ENCODE measurements at regions not wholly inside any gene's neighbourhood (a gene's known extent, or its start where the extent isn't known, plus 50 kb on each side); places are given as distances from the start of the nearest gene placed in this dataset.
"Not testable (repeated sequence)": the region's sequence is repeated elsewhere in the genome, so short reads cannot be mapped to it uniquely, and the experiment has no call there.

GRCh38 chr3:194955979-194956696, 270.5 kb downstream of the FAM43A start:
- H3K4me3 ChIP-seq (ENCODE audit: low read length), result no peak overlapping the region
- H3K4me1 ChIP-seq (ENCODE audit: insufficient read depth, low read length), result no peaks in the 10 kb centered on the region
- no peaks in the 10 kb centered on the region for H3K9me3 ChIP-seq (ENCODE audit: low read length)
- no peak overlapping the region for H2AFZ ChIP-seq (ENCODE audit: low read depth, low read length)
- H3K36me3 ChIP-seq (ENCODE audit: insufficient read depth, low read length), result no peaks in the 10 kb centered on the region
- no peaks in the 10 kb centered on the region for H3K27me3 ChIP-seq (ENCODE audit: insufficient read depth, low read length)

DNA sequence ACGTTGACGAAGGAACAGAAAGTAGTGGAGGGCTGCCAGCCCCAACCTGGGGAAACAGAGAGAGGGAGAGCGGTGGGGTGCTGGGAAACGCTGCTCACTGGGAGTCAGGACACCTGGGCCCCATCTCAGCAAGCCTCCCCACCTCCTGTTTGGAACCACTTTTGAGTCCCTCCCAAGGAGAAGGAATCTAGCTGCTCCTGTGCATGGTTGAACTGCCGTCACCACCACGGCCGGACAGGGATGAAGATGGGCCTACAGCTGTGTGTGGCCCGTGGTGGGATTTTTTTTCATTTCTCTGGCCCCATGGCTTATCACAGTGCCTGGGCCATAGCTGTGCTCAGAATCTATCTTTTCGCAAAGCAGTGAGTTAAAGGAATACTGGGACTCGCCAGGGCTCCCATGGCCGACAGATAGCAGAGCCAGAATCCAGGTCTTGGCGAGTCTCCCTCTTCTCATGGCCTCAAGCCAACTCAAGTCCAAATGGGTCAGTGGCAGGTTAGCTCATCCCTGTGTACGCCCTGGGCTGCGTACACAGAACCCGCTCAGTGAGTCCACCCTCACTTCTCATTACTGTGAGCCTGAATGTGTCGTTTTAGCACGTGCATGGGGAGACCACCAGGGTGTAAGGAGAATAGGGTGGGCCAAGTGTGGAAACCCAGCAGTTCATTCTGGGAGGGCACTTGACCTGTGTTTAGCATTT, 271.2 kb downstream of the FAM43A start:
- no peaks in the 10 kb centered on the region for H3K9me3 ChIP-seq (ENCODE audit: low read length)
- no peaks in the 10 kb centered on the region for H3K36me3 ChIP-seq (ENCODE audit: insufficient read depth, low read length)
- H3K27me3 ChIP-seq (ENCODE audit: insufficient read depth, low read length), result no peaks in the 10 kb centered on the region
- H2AFZ ChIP-seq (ENCODE audit: low read depth, low read length), result no peak overlapping the region
- no peaks in the 10 kb centered on the region for H3K4me1 ChIP-seq (ENCODE audit: insufficient read depth, low read length)
- H3K4me3 ChIP-seq (ENCODE audit: low read length), result no peak overlapping the region

DNA sequence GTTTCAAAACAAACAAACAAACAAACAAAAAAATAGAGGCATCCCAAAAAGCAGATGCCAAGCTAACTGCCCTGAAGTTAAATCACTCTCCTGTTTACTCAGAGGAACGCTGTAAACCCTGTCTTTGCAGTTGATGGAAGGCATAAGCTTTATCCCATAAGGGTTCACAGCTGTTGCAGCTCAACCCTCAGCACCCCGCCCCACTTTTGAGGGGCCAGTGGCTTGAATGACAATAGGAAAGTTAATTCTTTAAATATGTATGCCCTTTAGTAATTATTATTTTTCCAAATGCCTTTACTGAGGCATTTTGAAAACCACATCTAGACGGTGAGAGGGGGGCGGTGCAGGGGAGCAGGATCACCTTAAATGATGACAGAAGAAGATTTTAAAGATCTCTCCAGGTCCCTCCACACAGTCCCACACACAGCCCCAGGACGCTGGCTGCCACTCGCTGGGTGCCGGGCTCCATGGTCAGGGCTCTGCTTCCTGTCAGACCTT, 272.1 kb downstream of the FAM43A start:
- Histone ChIP-seq H3K4me1 (ENCODE audit: insufficient read depth, low read length) (no peaks in the 10 kb centered on the region), H3K36me3 (ENCODE audit: insufficient read depth, low read length) (no peaks in the 10 kb centered on the region), H3K9me3 (ENCODE audit: low read length) (no peaks in the 10 kb centered on the region), H3K27me3 (ENCODE audit: insufficient read depth, low read length) (no peaks in the 10 kb centered on the region), H3K4me3 (ENCODE audit: low read length) (no peak overlapping the region), H2AFZ (ENCODE audit: low read depth, low read length) (no peak overlapping the region)

DNA sequence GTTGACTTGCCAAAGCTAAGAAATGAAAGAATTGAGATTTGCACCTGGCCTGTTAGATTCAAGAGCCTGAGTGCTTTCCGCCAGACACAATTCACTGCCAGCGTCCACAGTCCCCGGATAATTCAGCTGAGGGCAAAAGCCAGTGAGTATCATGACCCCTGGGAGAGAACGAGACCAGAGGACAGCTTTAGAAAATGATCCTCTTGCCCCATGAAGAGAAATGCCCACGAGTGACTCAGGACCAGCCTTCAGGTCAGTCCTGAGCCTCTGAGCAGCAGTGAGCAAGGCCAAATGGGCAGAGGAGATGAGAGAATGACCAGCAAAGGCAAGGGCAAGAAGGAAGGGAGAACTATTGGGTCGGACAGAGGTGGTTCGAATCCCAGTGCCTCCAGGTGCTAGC, 273.5 kb downstream of the FAM43A start:
- no peaks in the 10 kb centered on the region for H3K27me3 ChIP-seq (ENCODE audit: insufficient read depth, low read length)
- H3K36me3 ChIP-seq (ENCODE audit: insufficient read depth, low read length), result no peaks in the 10 kb centered on the region
- H3K9me3 ChIP-seq (ENCODE audit: low read length), result no peaks in the 10 kb centered on the region
- H2AFZ ChIP-seq (ENCODE audit: low read depth, low read length), result no peak overlapping the region
- no peak overlapping the region for H3K4me3 ChIP-seq (ENCODE audit: low read length)
- H3K4me1 ChIP-seq (ENCODE audit: insufficient read depth, low read length), result no peaks in the 10 kb centered on the region

DNA sequence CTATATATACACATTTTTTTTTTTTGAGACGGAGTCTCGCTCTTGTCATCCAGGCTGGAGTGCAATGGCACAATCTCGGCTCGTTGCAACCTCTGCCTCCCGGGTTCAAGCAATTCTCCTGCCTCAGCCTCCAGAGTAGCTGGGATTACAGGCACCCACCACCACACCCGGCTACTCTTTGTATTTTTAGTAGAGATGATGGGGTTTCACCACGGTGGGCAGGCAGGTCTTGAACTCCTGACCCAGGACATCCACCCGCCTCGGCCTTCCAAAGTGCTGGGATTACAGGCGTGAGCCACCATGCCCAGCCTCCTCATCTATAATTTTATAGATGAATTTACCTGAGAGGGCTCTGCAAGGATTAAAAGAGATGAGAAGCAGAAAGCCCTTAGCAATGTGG, 274.0 kb downstream of the FAM43A start:
- H3K9me3 ChIP-seq (ENCODE audit: low read length); H3K4me1 ChIP-seq (ENCODE audit: insufficient read depth, low read length); H3K27me3 ChIP-seq (ENCODE audit: insufficient read depth, low read length); H2AFZ ChIP-seq (ENCODE audit: low read depth, low read length); H3K36me3 ChIP-seq (ENCODE audit: insufficient read depth, low read length); H3K4me3 ChIP-seq (ENCODE audit: low read length): not testable (repeated sequence)

- H3K4me3 ChIP-seq (ENCODE audit: low read length), result no peak overlapping the region
- no peaks in the 10 kb centered on the region for H3K27me3 ChIP-seq (ENCODE audit: insufficient read depth, low read length)
- no peak overlapping the region for H2AFZ ChIP-seq (ENCODE audit: low read depth, low read length)
- H3K4me1 ChIP-seq (ENCODE audit: insufficient read depth, low read length), result no peaks in the 10 kb centered on the region
- no peaks in the 10 kb centered on the region for H3K36me3 ChIP-seq (ENCODE audit: insufficient read depth, low read length)
- H3K9me3 ChIP-seq (ENCODE audit: low read length), result no peaks in the 10 kb centered on the region
Observed at GRCh38 chr3:194960446-194961032, 274.9 kb downstream of the FAM43A start.

DNA sequence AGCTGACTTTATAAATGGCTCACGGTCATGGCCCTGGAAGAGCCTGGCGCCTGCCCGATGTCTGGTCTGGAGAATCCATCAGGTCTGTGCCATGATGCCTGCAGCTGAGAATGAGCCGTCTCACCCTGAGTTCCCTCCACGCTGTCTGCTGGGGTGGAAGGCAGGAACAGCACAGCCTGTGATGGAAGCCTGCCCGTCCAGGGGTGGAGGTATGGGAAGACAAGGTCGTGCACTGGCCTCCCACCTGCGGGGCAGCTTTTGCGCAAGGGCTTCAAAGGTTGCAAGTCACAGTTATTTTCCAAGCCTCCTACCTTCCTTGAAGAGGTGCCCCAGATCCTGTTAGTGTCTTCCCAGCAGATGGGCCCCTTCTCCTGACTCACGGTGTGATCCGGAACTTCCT, 275.5 kb downstream of the FAM43A start:
- no peak overlapping the region for H3K4me3 ChIP-seq (ENCODE audit: low read length)
- H2AFZ ChIP-seq (ENCODE audit: low read depth, low read length), result no peak overlapping the region
- no peaks in the 10 kb centered on the region for H3K9me3 ChIP-seq (ENCODE audit: low read length)
- H3K36me3 ChIP-seq (ENCODE audit: insufficient read depth, low read length), result no peaks in the 10 kb centered on the region
- H3K27me3 ChIP-seq (ENCODE audit: insufficient read depth, low read length), result no peaks in the 10 kb centered on the region
- no peaks in the 10 kb centered on the region for H3K4me1 ChIP-seq (ENCODE audit: insufficient read depth, low read length)

GRCh38 chr3:194961571-194961970, 275.9 kb downstream of the FAM43A start:
- no peaks in the 10 kb centered on the region for H3K9me3 ChIP-seq (ENCODE audit: low read length)
- H3K27me3 ChIP-seq (ENCODE audit: insufficient read depth, low read length), result no peaks in the 10 kb centered on the region
- no peaks in the 10 kb centered on the region for H3K4me1 ChIP-seq (ENCODE audit: insufficient read depth, low read length)
- no peaks in the 10 kb centered on the region for H3K36me3 ChIP-seq (ENCODE audit: insufficient read depth, low read length)
- no peak overlapping the region for H2AFZ ChIP-seq (ENCODE audit: low read depth, low read length)
- no peak overlapping the region for H3K4me3 ChIP-seq (ENCODE audit: low read length)

GRCh38 chr3:194962056-194962455, 276.4 kb downstream of the FAM43A start:
- Histone ChIP-seq H2AFZ (ENCODE audit: low read depth, low read length) (no peak overlapping the region), H3K9me3 (ENCODE audit: low read length) (no peaks in the 10 kb centered on the region), H3K27me3 (ENCODE audit: insufficient read depth, low read length) (no peaks in the 10 kb centered on the region), H3K36me3 (ENCODE audit: insufficient read depth, low read length) (no peaks in the 10 kb centered on the region), H3K4me3 (ENCODE audit: low read length) (no peak overlapping the region), H3K4me1 (ENCODE audit: insufficient read depth, low read length) (no peaks in the 10 kb centered on the region)

DNA sequence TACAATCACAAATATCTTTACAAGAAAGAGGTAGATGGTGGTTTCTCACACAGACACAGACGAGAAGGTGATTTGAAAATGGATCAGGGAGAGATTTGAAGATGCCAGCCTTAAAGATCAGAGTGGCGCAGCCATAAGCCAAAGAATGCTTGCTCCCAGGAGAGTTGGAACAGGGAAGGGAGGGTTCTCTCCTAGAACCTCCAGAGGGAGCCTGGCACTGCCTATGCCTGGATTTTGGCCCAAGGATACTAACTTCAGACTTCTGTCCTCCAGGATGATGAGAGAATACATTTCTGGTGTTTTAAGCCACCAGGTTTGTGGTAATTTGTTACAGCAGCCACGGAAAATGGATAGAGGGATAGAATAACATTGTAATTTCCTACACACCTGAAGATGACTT, 279.1 kb downstream of the FAM43A start:
- Histone ChIP-seq H2AFZ (ENCODE audit: low read depth, low read length) (no peak overlapping the region), H3K4me1 (ENCODE audit: insufficient read depth, low read length) (no peaks in the 10 kb centered on the region), H3K9me3 (ENCODE audit: low read length) (no peaks in the 10 kb centered on the region), H3K36me3 (ENCODE audit: insufficient read depth, low read length) (no peaks in the 10 kb centered on the region), H3K27me3 (ENCODE audit: insufficient read depth, low read length) (no peaks in the 10 kb centered on the region), H3K4me3 (ENCODE audit: low read length) (no peak overlapping the region)

GRCh38 chr3:194967151-194968117, 281.8 kb downstream of the FAM43A start:
- Histone ChIP-seq H3K4me1 (ENCODE audit: insufficient read depth, low read length) (no peaks in the 10 kb centered on the region), H3K4me3 (ENCODE audit: low read length) (no peak overlapping the region), H3K36me3 (ENCODE audit: insufficient read depth, low read length) (no peaks in the 10 kb centered on the region), H2AFZ (ENCODE audit: low read depth, low read length) (no peak overlapping the region), H3K27me3 (ENCODE audit: insufficient read depth, low read length) (no peaks in the 10 kb centered on the region), H3K9me3 (ENCODE audit: low read length) (no peaks in the 10 kb centered on the region)

GRCh38 chr3:194970066-194970465, 284.4 kb downstream of the FAM43A start:
- H2AFZ ChIP-seq (ENCODE audit: low read depth, low read length), result no peak overlapping the region
- H3K4me3 ChIP-seq (ENCODE audit: low read length), result no peak overlapping the region
- no peaks in the 10 kb centered on the region for H3K27me3 ChIP-seq (ENCODE audit: insufficient read depth, low read length)
- no peaks in the 10 kb centered on the region for H3K4me1 ChIP-seq (ENCODE audit: insufficient read depth, low read length)
- no peaks in the 10 kb centered on the region for H3K9me3 ChIP-seq (ENCODE audit: low read length)
- H3K36me3 ChIP-seq (ENCODE audit: insufficient read depth, low read length), result no peaks in the 10 kb centered on the region
